ENCODE measurements at regions not wholly inside any gene's neighbourhood (a gene's known extent, or its start where the extent isn't known, plus 50 kb on each side); places are given as distances from the start of the nearest gene placed in this dataset.
"Not testable (repeated sequence)": the region's sequence is repeated elsewhere in the genome, so short reads cannot be mapped to it uniquely, and the experiment has no call there.

GRCh38 chr12:126282691-126283090 lies 1217.5 kb downstream of the AACS start:
- Histone ChIP-seq H3K4me3 (ENCODE audit: low read length) (no peak overlapping the region), H3K4me1 (ENCODE audit: control insufficient read depth, insufficient read depth, low read length) (no peaks in the 10 kb centered on the region), H3K36me3 (ENCODE audit: control insufficient read depth, insufficient read depth, low read length) (no peaks in the 10 kb centered on the region), H3K9ac (ENCODE audit: low read length) (no peak overlapping the region), H3K27ac (ENCODE audit: low read depth, low read length) (no peak overlapping the region), H3K27me3 (ENCODE audit: control insufficient read depth, insufficient read depth, low read length) (no peaks in the 10 kb centered on the region)

GRCh38 chr12:126286203-126286602 lies 1221.0 kb downstream of the AACS start:
- H3K9ac ChIP-seq (ENCODE audit: low read length): no peak overlapping the region
- H3K4me1 ChIP-seq (ENCODE audit: control insufficient read depth, insufficient read depth, low read length): no peaks in the 10 kb centered on the region
- no peaks in the 10 kb centered on the region for H3K27me3 ChIP-seq (ENCODE audit: control insufficient read depth, insufficient read depth, low read length)
- H3K36me3 ChIP-seq (ENCODE audit: control insufficient read depth, insufficient read depth, low read length): no peaks in the 10 kb centered on the region
- no peak overlapping the region for H3K27ac ChIP-seq (ENCODE audit: low read depth, low read length)
- no peak overlapping the region for H3K4me3 ChIP-seq (ENCODE audit: low read length)

- Histone ChIP-seq H3K27me3 (ENCODE audit: control insufficient read depth, insufficient read depth, low read length) (no peaks in the 10 kb centered on the region), H3K4me3 (ENCODE audit: low read length) (no peak overlapping the region), H3K27ac (ENCODE audit: low read depth, low read length) (no peak overlapping the region), H3K9ac (ENCODE audit: low read length) (no peak overlapping the region), H3K36me3 (ENCODE audit: control insufficient read depth, insufficient read depth, low read length) (no peaks in the 10 kb centered on the region), H3K4me1 (ENCODE audit: control insufficient read depth, insufficient read depth, low read length) (no peaks in the 10 kb centered on the region)
Measured at GRCh38 chr12:126290456-126290855, 1225.2 kb downstream of the AACS start.

- not testable (repeated sequence) for H3K27me3 ChIP-seq (ENCODE audit: control insufficient read depth, insufficient read depth, low read length); H3K36me3 ChIP-seq (ENCODE audit: control insufficient read depth, insufficient read depth, low read length); H3K9ac ChIP-seq (ENCODE audit: low read length); H3K27ac ChIP-seq (ENCODE audit: low read depth, low read length); H3K4me1 ChIP-seq (ENCODE audit: control insufficient read depth, insufficient read depth, low read length); H3K4me3 ChIP-seq (ENCODE audit: low read length)
Measured at GRCh38 chr12:126291987-126292386, 1226.8 kb downstream of the AACS start.

- Histone ChIP-seq H3K9ac (ENCODE audit: low read length) (no peak overlapping the region), H3K4me3 (ENCODE audit: low read length) (no peak overlapping the region), H3K27me3 (ENCODE audit: control insufficient read depth, insufficient read depth, low read length) (no peaks in the 10 kb centered on the region), H3K36me3 (ENCODE audit: control insufficient read depth, insufficient read depth, low read length) (no peaks in the 10 kb centered on the region), H3K4me1 (ENCODE audit: control insufficient read depth, insufficient read depth, low read length) (no peaks in the 10 kb centered on the region), H3K27ac (ENCODE audit: low read depth, low read length) (no peak overlapping the region)
Measured at GRCh38 chr12:126295652-126296051, 1230.4 kb downstream of the AACS start.

GRCh38 chr12:126309278-126309677 lies 1244.0 kb downstream of the AACS start:
- no peak overlapping the region for H3K4me3 ChIP-seq (ENCODE audit: low read length)
- no peak overlapping the region for H3K27ac ChIP-seq (ENCODE audit: low read depth, low read length)
- no peaks in the 10 kb centered on the region for H3K36me3 ChIP-seq (ENCODE audit: control insufficient read depth, insufficient read depth, low read length)
- no peaks in the 10 kb centered on the region for H3K4me1 ChIP-seq (ENCODE audit: control insufficient read depth, insufficient read depth, low read length)
- H3K27me3 ChIP-seq (ENCODE audit: control insufficient read depth, insufficient read depth, low read length): no peaks in the 10 kb centered on the region
- H3K9ac ChIP-seq (ENCODE audit: low read length): no peak overlapping the region

GRCh38 chr12:126312457-126312856 lies 1247.2 kb downstream of the AACS start:
- no peak overlapping the region for H3K4me3 ChIP-seq (ENCODE audit: low read length)
- H3K27ac ChIP-seq (ENCODE audit: low read depth, low read length): no peak overlapping the region
- H3K36me3 ChIP-seq (ENCODE audit: control insufficient read depth, insufficient read depth, low read length): no peaks in the 10 kb centered on the region
- no peaks in the 10 kb centered on the region for H3K4me1 ChIP-seq (ENCODE audit: control insufficient read depth, insufficient read depth, low read length)
- no peak overlapping the region for H3K9ac ChIP-seq (ENCODE audit: low read length)
- no peaks in the 10 kb centered on the region for H3K27me3 ChIP-seq (ENCODE audit: control insufficient read depth, insufficient read depth, low read length)

GRCh38 chr12:126316411-126316810 lies 1251.2 kb downstream of the AACS start:
- no peak overlapping the region for H3K27ac ChIP-seq (ENCODE audit: low read depth, low read length)
- H3K36me3 ChIP-seq (ENCODE audit: control insufficient read depth, insufficient read depth, low read length): no peaks in the 10 kb centered on the region
- H3K27me3 ChIP-seq (ENCODE audit: control insufficient read depth, insufficient read depth, low read length): no peaks in the 10 kb centered on the region
- H3K4me3 ChIP-seq (ENCODE audit: low read length): no peak overlapping the region
- no peak overlapping the region for H3K9ac ChIP-seq (ENCODE audit: low read length)
- H3K4me1 ChIP-seq (ENCODE audit: control insufficient read depth, insufficient read depth, low read length): no peaks in the 10 kb centered on the region

- Histone ChIP-seq H3K27ac (ENCODE audit: low read depth, low read length) (no peak overlapping the region), H3K4me3 (ENCODE audit: low read length) (no peak overlapping the region), H3K36me3 (ENCODE audit: control insufficient read depth, insufficient read depth, low read length) (no peaks in the 10 kb centered on the region), H3K4me1 (ENCODE audit: control insufficient read depth, insufficient read depth, low read length) (no peaks in the 10 kb centered on the region), H3K27me3 (ENCODE audit: control insufficient read depth, insufficient read depth, low read length) (no peaks in the 10 kb centered on the region), H3K9ac (ENCODE audit: low read length) (no peak overlapping the region)
Measured at GRCh38 chr12:126337556-126338441, 1272.6 kb downstream of the AACS start.

GRCh38 chr12:126342866-126343265 lies 1277.6 kb downstream of the AACS start:
- H3K4me1 ChIP-seq (ENCODE audit: control insufficient read depth, insufficient read depth, low read length): no peaks in the 10 kb centered on the region
- no peaks in the 10 kb centered on the region for H3K27me3 ChIP-seq (ENCODE audit: control insufficient read depth, insufficient read depth, low read length)
- no peak overlapping the region for H3K9ac ChIP-seq (ENCODE audit: low read length)
- no peak overlapping the region for H3K27ac ChIP-seq (ENCODE audit: low read depth, low read length)
- H3K4me3 ChIP-seq (ENCODE audit: low read length): no peak overlapping the region
- H3K36me3 ChIP-seq (ENCODE audit: control insufficient read depth, insufficient read depth, low read length): no peaks in the 10 kb centered on the region

GRCh38 chr12:126343321-126343720 lies 1278.1 kb downstream of the AACS start:
- Histone ChIP-seq H3K36me3 (ENCODE audit: control insufficient read depth, insufficient read depth, low read length) (no peaks in the 10 kb centered on the region), H3K4me1 (ENCODE audit: control insufficient read depth, insufficient read depth, low read length) (no peaks in the 10 kb centered on the region), H3K27ac (ENCODE audit: low read depth, low read length) (no peak overlapping the region), H3K27me3 (ENCODE audit: control insufficient read depth, insufficient read depth, low read length) (no peaks in the 10 kb centered on the region), H3K4me3 (ENCODE audit: low read length) (no peak overlapping the region), H3K9ac (ENCODE audit: low read length) (no peak overlapping the region)

GRCh38 chr12:126346087-126346486 lies 1280.9 kb downstream of the AACS start:
- Histone ChIP-seq H3K4me1 (ENCODE audit: control insufficient read depth, insufficient read depth, low read length) (no peaks in the 10 kb centered on the region), H3K9ac (ENCODE audit: low read length) (no peak overlapping the region), H3K36me3 (ENCODE audit: control insufficient read depth, insufficient read depth, low read length) (no peaks in the 10 kb centered on the region), H3K4me3 (ENCODE audit: low read length) (no peak overlapping the region), H3K27me3 (ENCODE audit: control insufficient read depth, insufficient read depth, low read length) (no peaks in the 10 kb centered on the region), H3K27ac (ENCODE audit: low read depth, low read length) (no peak overlapping the region)

- Histone ChIP-seq H3K9ac (ENCODE audit: low read length) (no peak overlapping the region), H3K27ac (ENCODE audit: low read depth, low read length) (no peak overlapping the region), H3K27me3 (ENCODE audit: control insufficient read depth, insufficient read depth, low read length) (no peaks in the 10 kb centered on the region), H3K4me3 (ENCODE audit: low read length) (no peak overlapping the region), H3K36me3 (ENCODE audit: control insufficient read depth, insufficient read depth, low read length) (no peaks in the 10 kb centered on the region), H3K4me1 (ENCODE audit: control insufficient read depth, insufficient read depth, low read length) (no peaks in the 10 kb centered on the region)
Measured at GRCh38 chr12:126347421-126347820, 1282.2 kb downstream of the AACS start.

All from rectal smooth muscle tissue (tissue), 1 donor.